HUES6 (cell line): ENCODE measurements at regions not wholly inside any gene's neighbourhood (a gene's known extent, or its start where the extent isn't known, plus 50 kb on each side); places are given as distances from the start of the nearest gene placed in this dataset.

ENCODE experiments used
- H3K27ac ChIP-seq: 2 replicates; pipeline ENCODE4 v1.7.0; 2013; ENCODE audit warnings: low read depth, mild to moderate bottlenecking, low read length, inconsistent platforms
- H3K27me3 ChIP-seq: 2 replicates; pipeline ENCODE4 v1.6.1; 2013; ENCODE audit warnings: low read length; ENCODE audit not compliant: control insufficient read depth, insufficient read depth
- H3K36me3 ChIP-seq: 2 replicates; pipeline ENCODE4 v1.6.1; 2013; ENCODE audit warnings: low read length; ENCODE audit not compliant: control insufficient read depth, insufficient read depth
- H3K4me1 ChIP-seq: 2 replicates; pipeline ENCODE4 v1.6.1; 2013; ENCODE audit warnings: low read length; ENCODE audit not compliant: control insufficient read depth, insufficient read depth
- H3K4me3 ChIP-seq: 2 replicates; pipeline ENCODE4 v1.5.1; 2013; ENCODE audit warnings: low read depth, low read length
- H3K9ac ChIP-seq: one replicate; pipeline ENCODE4 v1.6.1; 2013; ENCODE audit warnings: mild to moderate bottlenecking, low read length
- H3K9me3 ChIP-seq: 2 replicates; pipeline ENCODE4 v1.6.1; 2013; ENCODE audit warnings: low read depth, low read length; ENCODE audit not compliant: control insufficient read depth, insufficient read depth

- Histone ChIP-seq H3K27me3 (no peaks in the 10 kb centered on the region), H3K9me3 (0 out of 2 replicates have a peak, but pooled peaks cover 4% of the 10 kb centered on the region), H3K36me3 (no peaks in the 10 kb centered on the region), H3K9ac (no peak overlapping the region), H3K4me3 (no peak overlapping the region), H3K27ac (no peak overlapping the region), H3K4me1 (peaks cover 8% of the 10 kb centered on the region; the same call in 1 of the 2 replicates)
These were observed 116.5 kb downstream of the UCHL1 start for GRCh38 chr4:41373221-41373620.

GRCh38 chr4:41374490-41374889 lies 117.8 kb downstream of the UCHL1 start:
- H3K9me3 ChIP-seq: peaks cover 12% of the 10 kb centered on the region
- H3K36me3 ChIP-seq: no peaks in the 10 kb centered on the region
- peaks cover 5% of the 10 kb centered on the region; the same call in 1 of the 2 replicates for H3K4me1 ChIP-seq
- no peak overlapping the region for H3K4me3 ChIP-seq
- H3K9ac ChIP-seq: no peak overlapping the region
- no peak overlapping the region for H3K27ac ChIP-seq
- no peaks in the 10 kb centered on the region for H3K27me3 ChIP-seq

GRCh38 chr4:41375561-41375960 lies 118.8 kb downstream of the UCHL1 start:
- no peak overlapping the region for H3K9ac ChIP-seq
- H3K9me3 ChIP-seq: peaks cover 12% of the 10 kb centered on the region
- H3K27me3 ChIP-seq: no peaks in the 10 kb centered on the region
- H3K4me1 ChIP-seq: no peaks in the 10 kb centered on the region
- H3K27ac ChIP-seq: no peak overlapping the region
- no peaks in the 10 kb centered on the region for H3K36me3 ChIP-seq
- H3K4me3 ChIP-seq: no peak overlapping the region

- Histone ChIP-seq H3K27ac (no peak overlapping the region), H3K36me3 (no peaks in the 10 kb centered on the region)
These were observed 120.5 kb downstream of the UCHL1 start for GRCh38 chr4:41377196-41377595.

GRCh38 chr4:41379230-41379629 lies 122.5 kb downstream of the UCHL1 start:
- peaks cover 12% of the 10 kb centered on the region for H3K9me3 ChIP-seq
- H3K4me3 ChIP-seq: no peak overlapping the region
- H3K4me1 ChIP-seq: no peaks in the 10 kb centered on the region
- no peak overlapping the region for H3K27ac ChIP-seq
- no peak overlapping the region for H3K9ac ChIP-seq
- no peaks in the 10 kb centered on the region for H3K36me3 ChIP-seq
- no peaks in the 10 kb centered on the region for H3K27me3 ChIP-seq

More at GRCh38 chr4:41377196-41377595, 120.5 kb downstream of the UCHL1 start:
- no peak overlapping the region for H3K9ac ChIP-seq
- H3K9me3 ChIP-seq: peaks cover 12% of the 10 kb centered on the region
- H3K27me3 ChIP-seq: no peaks in the 10 kb centered on the region
- no peak overlapping the region for H3K4me3 ChIP-seq
- no peaks in the 10 kb centered on the region for H3K4me1 ChIP-seq

- H3K36me3 ChIP-seq: no peaks in the 10 kb centered on the region
These were observed 123.9 kb downstream of the UCHL1 start for GRCh38 chr4:41380511-41381157.

GRCh38 chr4:41381384-41381783 lies 124.7 kb downstream of the UCHL1 start:
- Histone ChIP-seq H3K9me3 (peaks cover 12% of the 10 kb centered on the region), H3K4me3 (no peak overlapping the region), H3K27me3 (no peaks in the 10 kb centered on the region), H3K9ac (no peak overlapping the region), H3K27ac (no peak overlapping the region), H3K36me3 (no peaks in the 10 kb centered on the region), H3K4me1 (peaks cover 5% of the 10 kb centered on the region; the same call in 1 of the 2 replicates)

More at GRCh38 chr4:41380511-41381157, 123.9 kb downstream of the UCHL1 start:
- no peak overlapping the region for H3K9ac ChIP-seq
- no peak overlapping the region for H3K27ac ChIP-seq
- H3K27me3 ChIP-seq: no peaks in the 10 kb centered on the region
- peaks cover 1% of the 10 kb centered on the region; the same call in 1 of the 2 replicates for H3K4me1 ChIP-seq
- no peak overlapping the region for H3K4me3 ChIP-seq
- peaks cover 12% of the 10 kb centered on the region for H3K9me3 ChIP-seq

- no peaks in the 10 kb centered on the region for H3K36me3 ChIP-seq
- H3K27me3 ChIP-seq: no peaks in the 10 kb centered on the region
- H3K27ac ChIP-seq: no peak overlapping the region
These were observed 128.3 kb downstream of the UCHL1 start for GRCh38 chr4:41384992-41385391.

GRCh38 chr4:41385481-41385880 lies 128.8 kb downstream of the UCHL1 start:
- Histone ChIP-seq H3K9ac (no peak overlapping the region), H3K27me3 (no peaks in the 10 kb centered on the region), H3K36me3 (no peaks in the 10 kb centered on the region), H3K4me1 (peaks cover 5% of the 10 kb centered on the region; the same call in 1 of the 2 replicates), H3K4me3 (no peak overlapping the region), H3K27ac (no peak overlapping the region), H3K9me3 (no peaks in the 10 kb centered on the region)

More at GRCh38 chr4:41384992-41385391, 128.3 kb downstream of the UCHL1 start:
- Histone ChIP-seq H3K9me3 (no peaks in the 10 kb centered on the region), H3K9ac (no peak overlapping the region), H3K4me3 (no peak overlapping the region), H3K4me1 (peaks cover 5% of the 10 kb centered on the region; the same call in 1 of the 2 replicates)

GRCh38 chr4:41388080-41388479 lies 131.4 kb downstream of the UCHL1 start:
- H3K27me3 ChIP-seq: no peaks in the 10 kb centered on the region
- no peak overlapping the region for H3K27ac ChIP-seq
- no peaks in the 10 kb centered on the region for H3K36me3 ChIP-seq
- no peak overlapping the region for H3K4me3 ChIP-seq
- H3K4me1 ChIP-seq: peaks cover 5% of the 10 kb centered on the region; the same call in 1 of the 2 replicates
- H3K9ac ChIP-seq: no peak overlapping the region
- no peaks in the 10 kb centered on the region for H3K9me3 ChIP-seq

- Histone ChIP-seq H3K27me3 (no peaks in the 10 kb centered on the region), H3K4me1 (peaks cover 5% of the 10 kb centered on the region; the same call in 1 of the 2 replicates), H3K36me3 (no peaks in the 10 kb centered on the region), H3K9me3 (no peaks in the 10 kb centered on the region), H3K9ac (no peak overlapping the region), H3K27ac (no peak overlapping the region), H3K4me3 (no peak overlapping the region)
These were observed 132.6 kb downstream of the UCHL1 start for GRCh38 chr4:41389356-41389755.
